Uterus (tissue), 3 donors: ENCODE measurements at regions not wholly inside any gene's neighbourhood (a gene's known extent, or its start where the extent isn't known, plus 50 kb on each side); places are given as distances from the start of the nearest gene placed in this dataset.

ENCODE experiments used
- DNase-seq, 2 donors: peaks; one replicate each; pipeline ENCODE4 v3.0.0-alpha.2; 2019 to 2020
- H3K27ac ChIP-seq, 2 donors: fragments of 200-600 bp; sonication (generic); 1 replicate in 1 of 2; 2 replicates in 1 of 2; pipeline ENCODE4 v1.5.1; 2016 to 2018
- H3K27me3 ChIP-seq, 2 donors: fragments of 200-600 bp; sonication (generic); one replicate each; pipeline ENCODE4 v1.5.1; 2018 to 2019; ENCODE audit warnings: control low read depth in 1 of 2
- H3K36me3 ChIP-seq, 2 donors: fragments of 200-600 bp; sonication (generic); one replicate each; pipeline ENCODE4 v1.5.1; 2019; ENCODE audit warnings: control low read depth in 1 of 2
- H3K4me1 ChIP-seq, 2 donors: fragments of 200-600 bp; sonication (generic); one replicate each; pipeline ENCODE4 v1.5.1; 2018 to 2019; ENCODE audit warnings: control low read depth in 1 of 2
- H3K4me3 ChIP-seq, 2 donors: fragments of 200-600 bp; sonication (generic); 1 replicate in 1 of 2; 2 replicates in 1 of 2; pipeline ENCODE4 v1.5.1; 2018 to 2019; ENCODE audit warnings: mild to moderate bottlenecking in 1 of 2
- H3K9me3 ChIP-seq, 2 donors: fragments of 200-600 bp; sonication (generic); one replicate each; pipeline ENCODE4 v1.5.1; 2019; ENCODE audit warnings: control low read depth in 1 of 2
- CTCF ChIP-seq, 4 experiments: fragments of 200-600 bp in 2 of 4; fragments of 450-650 bp in 2 of 4; sonication (generic) in 2 of 4; IDR thresholded peaks; one replicate each; pipeline ENCODE4 v1.5.1; 2016 to 2019; ENCODE audit warnings: antibody characterized with exemption in 4 of 4, mild to moderate bottlenecking in 2 of 4, moderate library complexity in 1 of 4
- POLR2A ChIP-seq, 2 donors: fragments of 450-650 bp; IDR thresholded peaks; one replicate each; pipeline ENCODE4 v1.6.1; 2016; ENCODE audit warnings: antibody characterized with exemption in 2 of 2, mild to moderate bottlenecking in 1 of 2, moderate library complexity in 1 of 2
- intact Hi-C: fragments of 100-400 bp; cut with DNase I; formaldehyde crosslinking; loops from one replicate; pipeline ENCODE4 v1.15.1; 2023; ENCODE audit warnings: low total_unique reads
- donor health status: DM: yes; HTN: yes; CAD: no.

- H3K4me1 ChIP-seq, result no peaks in the 10 kb centered on the region
- no peaks in the 10 kb centered on the region for H3K9me3 ChIP-seq
- TF ChIP-seq POLR2A (IDR thresholded peaks at IDR 0.05) (no peak), CTCF (IDR thresholded peaks at IDR 0.05) (no peak)
- no peaks in the 10 kb centered on the region for H3K36me3 ChIP-seq
- H3K4me3 ChIP-seq, result no peak overlapping the region
- H3K27me3 ChIP-seq, result no peaks in the 10 kb centered on the region
- intact Hi-C loops, result no loop called here
- no peak for DNase-seq
- H3K27ac ChIP-seq, result no peak overlapping the region
These were observed 242.8 kb downstream of the CCSER2 start for GRCh38 chr10:84571146-84571545.

- TF ChIP-seq POLR2A (IDR thresholded peaks at IDR 0.05), result no peak
- no peaks in the 10 kb centered on the region for H3K27me3 ChIP-seq
- no peak overlapping the region for H3K27ac ChIP-seq
- H3K9me3 ChIP-seq, result no peaks in the 10 kb centered on the region
- intact Hi-C loops, result no loop called here
- no peaks in the 10 kb centered on the region for H3K36me3 ChIP-seq
- DNase-seq, result no peak
- H3K4me1 ChIP-seq, result no peaks in the 10 kb centered on the region
- no peak overlapping the region for H3K4me3 ChIP-seq
These were observed 245.7 kb downstream of the CCSER2 start for GRCh38 chr10:84574102-84574501.

- Histone ChIP-seq H3K36me3 (no peaks in the 10 kb centered on the region), H3K9me3 (no peaks in the 10 kb centered on the region), H3K27me3 (no peaks in the 10 kb centered on the region), H3K4me1 (no peaks in the 10 kb centered on the region), H3K27ac (no peak overlapping the region), H3K4me3 (no peak overlapping the region)
- TF ChIP-seq POLR2A (IDR thresholded peaks at IDR 0.05) (no peak), CTCF (IDR thresholded peaks at IDR 0.05) (no peak)
- no peak for DNase-seq
- intact Hi-C loops, result no loop called here
These were observed 253.6 kb downstream of the CCSER2 start for GRCh38 chr10:84581976-84582375.

- Histone ChIP-seq H3K4me1 (no peaks in the 10 kb centered on the region), H3K27me3 (no peaks in the 10 kb centered on the region), H3K9me3 (no peaks in the 10 kb centered on the region), H3K27ac (no peak overlapping the region), H3K4me3 (no peak overlapping the region), H3K36me3 (no peaks in the 10 kb centered on the region)
- TF ChIP-seq CTCF (IDR thresholded peaks at IDR 0.05) (no peak), POLR2A (IDR thresholded peaks at IDR 0.05) (no peak)
- DNase-seq, result no peak
- intact Hi-C loops, result no loop called here
These were observed 255.1 kb downstream of the CCSER2 start for GRCh38 chr10:84583501-84583900.

GRCh38 chr10:84587789-84588188, 259.4 kb downstream of the CCSER2 start:
- no peak overlapping the region for H3K27ac ChIP-seq
- no peaks in the 10 kb centered on the region for H3K27me3 ChIP-seq
- DNase-seq, result no peak
- intact Hi-C loops, result no loop called here
- H3K36me3 ChIP-seq, result no peaks in the 10 kb centered on the region
- TF ChIP-seq CTCF (IDR thresholded peaks at IDR 0.05) (no peak), POLR2A (IDR thresholded peaks at IDR 0.05) (no peak)
- H3K4me3 ChIP-seq, result no peak overlapping the region
- no peaks in the 10 kb centered on the region for H3K9me3 ChIP-seq
- no peaks in the 10 kb centered on the region for H3K4me1 ChIP-seq

DNA sequence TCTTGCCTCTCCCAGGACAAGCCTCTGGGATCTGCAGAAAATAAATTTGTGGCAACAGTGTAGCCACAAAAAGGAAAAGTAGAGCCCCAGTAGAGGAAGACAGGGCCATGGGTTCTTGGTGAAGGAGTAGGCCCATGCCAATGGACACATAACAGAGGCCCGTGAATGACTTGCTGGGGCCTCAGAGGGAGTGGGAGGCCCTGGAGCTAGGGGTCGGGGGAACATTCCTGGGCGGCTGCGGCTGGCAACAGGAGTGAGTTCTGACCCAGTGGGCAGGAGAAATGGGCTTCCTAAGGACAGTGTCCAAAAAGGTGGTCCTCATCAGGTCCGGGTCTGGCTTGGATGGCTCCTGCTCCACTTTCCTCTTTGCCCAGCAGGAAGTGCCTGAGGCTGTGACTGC, 260.0 kb downstream of the CCSER2 start:
- Histone ChIP-seq H3K4me1 (no peaks in the 10 kb centered on the region), H3K27ac (no peak overlapping the region), H3K4me3 (no peak overlapping the region), H3K9me3 (no peaks in the 10 kb centered on the region), H3K36me3 (no peaks in the 10 kb centered on the region), H3K27me3 (no peaks in the 10 kb centered on the region)
- TF ChIP-seq CTCF (IDR thresholded peaks at IDR 0.05) (no peak), POLR2A (IDR thresholded peaks at IDR 0.05) (no peak)
- intact Hi-C loops, result no loop called here
- no peak for DNase-seq
